Transverse colon (tissue), 4 donors: ENCODE measurements at regions not wholly inside any gene's neighbourhood (a gene's known extent, or its start where the extent isn't known, plus 50 kb on each side); places are given as distances from the start of the nearest gene placed in this dataset.

Experiments used
- CTCF ChIP-seq, 5 experiments: fragments of 200-600 bp in 3 of 5; fragments of 450-650 bp in 2 of 5; sonication (generic) in 3 of 5; IDR thresholded peaks; 1 replicate in 2 of 5; 2 replicates in 3 of 5; pipeline ENCODE4 v1.5.1; 2016 to 2017; ENCODE audit warnings: antibody characterized with exemption in 5 of 5, inconsistent platforms in 3 of 5, mild to moderate bottlenecking in 2 of 5, moderate library complexity in 1 of 5
- EP300 ChIP-seq: sonication (generic); formaldehyde crosslinking; IDR thresholded peaks from one replicate; pipeline ENCODE4 v1.6.1; 2017; ENCODE audit warnings: antibody characterized with exemption, low read depth
- POLR2AphosphoS5 ChIP-seq, 3 donors: sonication (generic); formaldehyde crosslinking; IDR thresholded peaks; one replicate each; pipeline ENCODE4 v1.6.1; 2016; ENCODE audit warnings: antibody characterized with exemption in 3 of 3

GRCh38 chr2:153766415-153766814, 105.3 kb upstream of the GALNT13 start:
- TF ChIP-seq CTCF (IDR thresholded peaks at IDR 0.05) (no peak), POLR2AphosphoS5 (IDR thresholded peaks at IDR 0.05) (no peak), EP300 (no peak)
